ENCODE measurements at regions not wholly inside any gene's neighbourhood (a gene's known extent, or its start where the extent isn't known, plus 50 kb on each side); places are given as distances from the start of the nearest gene placed in this dataset.

DNA sequence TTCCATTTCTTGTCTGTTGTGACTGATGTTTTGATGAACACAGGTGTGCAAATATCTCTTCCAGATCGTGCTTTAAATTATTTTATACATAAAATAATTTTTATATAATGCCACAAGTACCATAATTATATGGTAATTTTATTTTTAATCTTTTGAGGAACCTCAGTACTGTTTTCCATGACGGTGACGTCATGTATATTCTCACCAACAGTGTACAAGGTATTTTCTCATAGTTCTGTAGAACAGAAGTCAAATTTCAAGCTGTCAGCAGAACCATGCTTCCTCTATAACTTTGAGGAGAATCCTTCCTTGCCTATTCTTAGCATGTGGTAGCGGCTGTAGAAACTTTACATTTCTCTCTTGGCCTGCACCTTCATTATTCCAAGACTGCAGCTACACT, 349.4 kb upstream of the GYPC start:
- TF ChIP-seq, protein P1, sequence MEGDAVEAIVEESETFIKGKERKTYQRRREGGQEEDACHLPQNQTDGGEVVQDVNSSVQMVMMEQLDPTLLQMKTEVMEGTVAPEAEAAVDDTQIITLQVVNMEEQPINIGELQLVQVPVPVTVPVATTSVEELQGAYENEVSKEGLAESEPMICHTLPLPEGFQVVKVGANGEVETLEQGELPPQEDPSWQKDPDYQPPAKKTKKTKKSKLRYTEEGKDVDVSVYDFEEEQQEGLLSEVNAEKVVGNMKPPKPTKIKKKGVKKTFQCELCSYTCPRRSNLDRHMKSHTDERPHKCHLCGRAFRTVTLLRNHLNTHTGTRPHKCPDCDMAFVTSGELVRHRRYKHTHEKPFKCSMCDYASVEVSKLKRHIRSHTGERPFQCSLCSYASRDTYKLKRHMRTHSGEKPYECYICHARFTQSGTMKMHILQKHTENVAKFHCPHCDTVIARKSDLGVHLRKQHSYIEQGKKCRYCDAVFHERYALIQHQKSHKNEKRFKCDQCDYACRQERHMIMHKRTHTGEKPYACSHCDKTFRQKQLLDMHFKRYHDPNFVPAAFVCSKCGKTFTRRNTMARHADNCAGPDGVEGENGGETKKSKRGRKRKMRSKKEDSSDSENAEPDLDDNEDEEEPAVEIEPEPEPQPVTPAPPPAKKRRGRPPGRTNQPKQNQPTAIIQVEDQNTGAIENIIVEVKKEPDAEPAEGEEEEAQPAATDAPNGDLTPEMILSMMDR (IDR thresholded peaks at IDR 0.05), result no peak
- no peak for TF ChIP-seq POLR2A (IDR thresholded peaks at IDR 0.05)
- no peak for TF ChIP-seq EP300 (IDR thresholded peaks at IDR 0.05)
